Calu3 (cell line): ENCODE measurements at regions not wholly inside any gene's neighbourhood (a gene's known extent, or its start where the extent isn't known, plus 50 kb on each side); places are given as distances from the start of the nearest gene placed in this dataset.
"Not testable (repeated sequence)": the region's sequence is repeated elsewhere in the genome, so short reads cannot be mapped to it uniquely, and the experiment has no call there.

ENCODE experiments used
- BruUV-seq: library from RNA; stranded (reverse); fragments of 400-500 nt; replicated peaks from 2 replicates; lab custom pipeline; 2021; lab: Mats Ljungman, UMichigan
- CTCF ChIA-PET: fragments of 300-600 bp; sonication (Branson Sonifier 250); formaldehyde crosslinking; loops from one replicate; lab custom pipeline; 2022; ENCODE audit warnings: antibody characterized with exemption; lab: Charles Lee
- DNase-seq: peaks from one replicate; pipeline ENCODE4 v3.0.0; 2022
- H3K27ac Mint-ChIP-seq: one replicate; pipeline ENCODE4 v1.8.0; 2022; ENCODE audit warnings: mixed read lengths; ENCODE audit not compliant: unreplicated experiment
- H3K27me3 Mint-ChIP-seq: one replicate; pipeline ENCODE4 v1.8.0; 2022; ENCODE audit warnings: mixed read lengths; ENCODE audit not compliant: unreplicated experiment
- H3K36me3 Mint-ChIP-seq: one replicate; pipeline ENCODE4 v1.8.0; 2022; ENCODE audit warnings: mild to moderate bottlenecking, moderate library complexity, mixed read lengths; ENCODE audit not compliant: insufficient read depth, unreplicated experiment
- H3K4me1 Mint-ChIP-seq: one replicate; pipeline ENCODE4 v1.8.0; 2022; ENCODE audit warnings: mild to moderate bottlenecking, low read depth, mixed read lengths; ENCODE audit not compliant: unreplicated experiment
- H3K4me3 Mint-ChIP-seq: one replicate; pipeline ENCODE4 v1.8.0; 2022; ENCODE audit warnings: mild to moderate bottlenecking, low read depth, moderate library complexity, mixed read lengths; ENCODE audit not compliant: unreplicated experiment
- H3K9me3 Mint-ChIP-seq: one replicate; pipeline ENCODE4 v1.8.0; 2022; ENCODE audit warnings: low read depth, mixed read lengths; ENCODE audit not compliant: unreplicated experiment
- intact Hi-C: fragments of 100-400 bp; cut with micrococcal nuclease; formaldehyde crosslinking; loops from one replicate; pipeline ENCODE4 v1.10.0; 2022; ENCODE audit not compliant: unreplicated experiment
- TF ChIP-seq, protein P1 (sequence below): fragments of 200-600 bp; IDR thresholded peaks from one replicate; pipeline ENCODE4 v1.8.0; 2022; ENCODE audit warnings: antibody characterized with exemption; ENCODE audit not compliant: unreplicated experiment

DNA sequence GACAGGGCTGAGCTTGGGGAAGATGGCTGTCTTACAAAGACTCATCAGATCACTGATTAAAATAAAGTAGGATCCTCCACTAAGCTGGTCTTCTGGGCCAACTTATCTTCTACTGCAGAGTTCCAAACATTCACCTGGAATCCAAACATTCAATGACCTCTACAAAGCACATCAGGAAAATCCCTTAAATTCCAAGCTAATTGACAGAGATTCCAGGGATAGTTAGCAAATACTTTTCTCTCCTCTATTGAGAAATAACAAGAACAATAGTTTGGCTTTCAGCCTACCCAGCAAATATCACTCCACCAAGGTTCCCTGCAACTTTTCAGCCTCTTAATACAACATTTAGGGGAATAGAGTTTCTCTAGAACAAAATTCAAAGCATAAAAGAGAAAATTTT lies 140.6 kb upstream of the LIFR start:
- intact Hi-C loops: no loop called here
- CTCF ChIA-PET: no interaction called here
- TF ChIP-seq, protein P1, sequence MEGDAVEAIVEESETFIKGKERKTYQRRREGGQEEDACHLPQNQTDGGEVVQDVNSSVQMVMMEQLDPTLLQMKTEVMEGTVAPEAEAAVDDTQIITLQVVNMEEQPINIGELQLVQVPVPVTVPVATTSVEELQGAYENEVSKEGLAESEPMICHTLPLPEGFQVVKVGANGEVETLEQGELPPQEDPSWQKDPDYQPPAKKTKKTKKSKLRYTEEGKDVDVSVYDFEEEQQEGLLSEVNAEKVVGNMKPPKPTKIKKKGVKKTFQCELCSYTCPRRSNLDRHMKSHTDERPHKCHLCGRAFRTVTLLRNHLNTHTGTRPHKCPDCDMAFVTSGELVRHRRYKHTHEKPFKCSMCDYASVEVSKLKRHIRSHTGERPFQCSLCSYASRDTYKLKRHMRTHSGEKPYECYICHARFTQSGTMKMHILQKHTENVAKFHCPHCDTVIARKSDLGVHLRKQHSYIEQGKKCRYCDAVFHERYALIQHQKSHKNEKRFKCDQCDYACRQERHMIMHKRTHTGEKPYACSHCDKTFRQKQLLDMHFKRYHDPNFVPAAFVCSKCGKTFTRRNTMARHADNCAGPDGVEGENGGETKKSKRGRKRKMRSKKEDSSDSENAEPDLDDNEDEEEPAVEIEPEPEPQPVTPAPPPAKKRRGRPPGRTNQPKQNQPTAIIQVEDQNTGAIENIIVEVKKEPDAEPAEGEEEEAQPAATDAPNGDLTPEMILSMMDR: no peak
- Mint-ChIP-seq H3K9me3 (no peaks in the 10 kb centered on the region), H3K27me3 (peaks cover 67% of the 10 kb centered on the region), H3K4me3 (no peak overlapping the region), H3K27ac (no peak overlapping the region), H3K36me3 (no peaks in the 10 kb centered on the region), H3K4me1 (no peaks in the 10 kb centered on the region)
- no peak for DNase-seq
- BruUV-seq: no TSS peak

DNA sequence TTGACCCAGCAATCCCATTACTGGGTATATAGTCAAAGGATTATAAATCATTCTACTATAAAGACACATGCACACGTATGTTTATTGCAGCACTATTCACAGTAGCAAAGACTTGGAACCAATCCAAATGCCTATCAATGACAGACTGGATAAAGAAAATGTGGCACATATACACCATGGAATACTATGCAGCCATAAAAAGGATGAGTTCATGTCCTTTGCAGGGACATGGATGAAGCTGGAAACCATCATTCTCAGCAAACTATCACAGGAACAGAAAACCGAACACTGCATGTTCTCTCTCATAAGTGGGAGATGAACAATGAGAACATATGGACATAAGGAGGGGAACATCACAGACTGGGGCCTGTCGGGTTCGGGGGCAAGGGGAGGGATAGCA lies 140.3 kb upstream of the OSMR start:
- H3K27ac Mint-ChIP-seq, H3K4me1 Mint-ChIP-seq, H3K9me3 Mint-ChIP-seq, BruUV-seq, intact Hi-C loops, CTCF ChIA-PET, H3K4me3 Mint-ChIP-seq, DNase-seq, H3K36me3 Mint-ChIP-seq: not testable (repeated sequence)
- peaks cover 80% of the 10 kb centered on the region for H3K27me3 Mint-ChIP-seq

GRCh38 chr5:38706376-38706775 lies 139.4 kb upstream of the OSMR start:
- Mint-ChIP-seq H3K4me3 (no peak overlapping the region), H3K27ac (no peak overlapping the region), H3K9me3 (no peaks in the 10 kb centered on the region), H3K4me1 (no peaks in the 10 kb centered on the region), H3K27me3 (peaks cover 80% of the 10 kb centered on the region), H3K36me3 (no peaks in the 10 kb centered on the region)
- CTCF ChIA-PET: no interaction called here
- intact Hi-C loops: no loop called here
- TF ChIP-seq, protein P1: no peak
- BruUV-seq: no TSS peak
- no peak for DNase-seq

GRCh38 chr5:38707352-38708210 lies 138.2 kb upstream of the OSMR start:
- CTCF ChIA-PET: no interaction called here
- no peak overlapping the region for H3K4me3 Mint-ChIP-seq
- H3K4me1 Mint-ChIP-seq: no peaks in the 10 kb centered on the region
- no TSS peak for BruUV-seq
- TF ChIP-seq, protein P1: no peak
- no peak overlapping the region for H3K27ac Mint-ChIP-seq
- no peaks in the 10 kb centered on the region for H3K9me3 Mint-ChIP-seq
- intact Hi-C loops: no loop called here
- peaks cover 80% of the 10 kb centered on the region for H3K27me3 Mint-ChIP-seq
- H3K36me3 Mint-ChIP-seq: no peaks in the 10 kb centered on the region
- no peak for DNase-seq

- Mint-ChIP-seq H3K27me3 (peaks cover 73% of the 10 kb centered on the region), H3K4me3 (no peak overlapping the region), H3K9me3 (no peaks in the 10 kb centered on the region), H3K27ac (no peak overlapping the region), H3K36me3 (no peaks in the 10 kb centered on the region), H3K4me1 (no peaks in the 10 kb centered on the region)
- DNase-seq: no peak
- CTCF ChIA-PET: no interaction called here
- TF ChIP-seq, protein P1: no peak
- BruUV-seq: no TSS peak
- intact Hi-C loops: no loop called here
Measured at GRCh38 chr5:38709678-38710306, 136.0 kb upstream of the OSMR start.
